ENCODE measurements at regions not wholly inside any gene's neighbourhood (a gene's known extent, or its start where the extent isn't known, plus 50 kb on each side); places are given as distances from the start of the nearest gene placed in this dataset.

GRCh38 chr4:125582302-125582701, 267.5 kb downstream of the FAT4 start:
- TF ChIP-seq CTCF (IDR thresholded peaks at IDR 0.05; ENCODE audit: insufficient read depth, low read length), result no peak
- TF ChIP-seq POLR2AphosphoS5 (IDR thresholded peaks at IDR 0.05; ENCODE audit: low read depth), result no peak
- TF ChIP-seq GABPA (IDR thresholded peaks at IDR 0.05; ENCODE audit: low read depth), result no peak

Measured in HL-60 (cell line).